KOPT-K1 (cell line): ENCODE measurements at regions not wholly inside any gene's neighbourhood (a gene's known extent, or its start where the extent isn't known, plus 50 kb on each side); places are given as distances from the start of the nearest gene placed in this dataset.
A peak's percentile ranks its signal among the peaks of the same experiment; 100 is the strongest.
"Not testable (repeated sequence)": the region's sequence is repeated elsewhere in the genome, so short reads cannot be mapped to it uniquely, and the experiment has no call there.

Experiments
- H3K27ac ChIP-seq: fragments of 200-600 bp; sonication (generic); 2 replicates; pipeline ENCODE4 v1.5.1; 2016; ENCODE audit warnings: antibody characterized with exemption, mild to moderate bottlenecking, low read depth, low read length; ENCODE audit not compliant: poor library complexity, severe bottlenecking
- H3K36me3 ChIP-seq: fragments of 200-600 bp; sonication (generic); 2 replicates; pipeline ENCODE4 v1.5.1; 2017; ENCODE audit warnings: antibody characterized with exemption, mild to moderate bottlenecking, low read length, moderate library complexity; ENCODE audit not compliant: insufficient read depth
- H3K9me3 ChIP-seq: fragments of 200-600 bp; sonication (generic); 2 replicates; pipeline ENCODE4 v1.5.1; 2017; ENCODE audit warnings: antibody characterized with exemption, low read length, mild to moderate bottlenecking; ENCODE audit not compliant: insufficient read depth, poor library complexity, severe bottlenecking

DNA sequence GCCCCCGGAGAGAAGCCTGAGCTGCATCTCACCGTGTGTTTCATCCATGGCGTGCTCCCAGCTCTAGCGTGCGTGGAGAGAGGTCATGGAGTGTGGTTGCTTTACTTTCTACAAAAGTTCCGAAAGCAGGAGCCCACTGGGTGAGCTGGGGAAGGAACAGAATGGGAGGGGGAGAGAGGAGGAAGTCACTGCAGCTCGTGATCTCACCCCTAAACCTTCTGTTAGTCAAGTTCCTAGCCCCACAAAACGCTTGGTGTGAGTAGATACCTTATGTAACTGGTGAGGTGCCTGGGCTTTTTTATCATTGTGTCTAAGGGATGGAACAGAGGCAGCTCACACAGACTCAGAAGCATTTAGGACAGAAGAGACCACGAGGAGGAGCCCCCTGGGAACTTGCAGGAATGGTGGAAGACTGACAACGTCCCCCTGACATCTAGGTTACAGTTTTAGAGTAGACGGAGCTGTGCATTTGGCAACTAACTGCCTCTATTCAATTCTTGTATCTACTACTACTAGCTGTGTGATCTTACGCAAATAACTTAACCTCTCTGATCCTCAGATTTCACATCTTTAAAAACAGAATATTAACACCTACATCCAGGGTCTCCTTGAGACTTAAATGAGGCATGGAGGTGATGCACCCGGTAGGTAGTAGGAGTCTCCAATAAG lies 123.3 kb downstream of the ARL4C start:
- H3K9me3 ChIP-seq: no peaks in the 10 kb centered on the region
- H3K36me3 ChIP-seq: no peaks in the 10 kb centered on the region
- peak overlapping the region; percentile 69 for H3K27ac ChIP-seq

DNA sequence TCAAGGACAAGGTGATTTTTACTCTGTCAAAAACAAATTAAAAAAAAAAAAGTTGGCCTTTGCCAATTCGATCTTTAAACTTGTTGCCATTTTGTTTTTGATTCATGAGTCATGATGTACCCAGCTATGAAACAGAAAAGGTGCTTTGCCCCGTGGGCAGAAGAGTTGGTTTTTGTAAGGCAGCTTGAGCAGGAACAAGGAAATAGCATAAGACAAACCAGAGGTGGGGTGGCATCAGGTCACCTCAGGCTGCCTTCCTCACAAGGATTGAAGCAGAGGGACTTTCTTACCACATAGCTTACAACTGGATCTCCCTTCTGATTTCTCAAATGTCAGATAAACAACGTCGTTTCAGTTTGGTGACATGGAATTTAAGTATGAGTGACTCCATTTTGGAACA lies 123.8 kb downstream of the ARL4C start:
- H3K9me3 ChIP-seq: no peaks in the 10 kb centered on the region
- H3K27ac ChIP-seq: peak overlapping the region; percentile 69
- no peaks in the 10 kb centered on the region for H3K36me3 ChIP-seq

DNA sequence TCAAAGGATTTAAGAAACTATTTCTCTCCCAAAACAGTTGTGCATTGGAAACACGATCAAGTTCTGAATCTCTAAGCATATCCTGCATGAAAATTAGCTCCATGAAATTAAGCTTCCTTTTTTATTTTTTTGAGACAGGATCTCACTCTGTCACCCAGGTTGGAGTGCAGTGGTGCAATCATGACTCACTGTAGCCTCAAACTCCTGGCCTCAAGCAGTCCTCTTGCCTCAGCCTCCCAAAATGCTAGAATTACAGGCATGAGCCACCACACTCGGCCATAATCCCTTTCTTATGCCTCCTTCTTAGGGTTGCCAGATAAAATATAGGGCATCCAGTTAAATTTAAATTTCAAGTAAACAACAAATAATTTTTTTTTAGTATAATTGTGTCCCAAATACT lies 124.4 kb downstream of the ARL4C start:
- no peaks in the 10 kb centered on the region for H3K9me3 ChIP-seq
- peak overlapping the region; percentile 69 for H3K27ac ChIP-seq
- H3K36me3 ChIP-seq: no peaks in the 10 kb centered on the region

DNA sequence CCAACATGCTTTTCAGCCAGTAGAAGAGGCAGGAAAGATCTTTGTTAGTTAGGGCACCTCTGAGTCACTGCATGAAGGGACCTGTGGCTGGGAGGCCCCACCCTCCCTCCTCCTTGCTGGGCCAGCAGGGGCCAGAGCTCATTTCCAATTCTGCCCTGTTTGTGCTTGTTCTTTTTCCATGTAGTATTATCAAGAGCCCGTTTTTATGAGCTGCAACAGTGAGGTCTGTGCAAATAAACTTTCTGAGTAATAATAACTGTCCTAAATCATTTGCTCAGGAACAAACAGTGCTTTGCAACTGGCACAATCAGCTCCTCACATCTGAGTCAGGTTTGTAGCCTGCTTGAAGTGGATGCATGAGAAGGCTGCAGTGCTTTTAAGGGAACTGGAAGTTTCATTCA lies 128.0 kb downstream of the ARL4C start:
- Histone ChIP-seq H3K27ac (peak overlapping the region; percentile 69), H3K36me3 (no peaks in the 10 kb centered on the region)

GRCh38 chr2:234366891-234367290 lies 130.0 kb downstream of the ARL4C start:
- H3K36me3 ChIP-seq: no peaks in the 10 kb centered on the region
- no peaks in the 10 kb centered on the region for H3K9me3 ChIP-seq
- peak overlapping the region; percentile 69 for H3K27ac ChIP-seq

More for the DNA sequence above, 128.0 kb downstream of the ARL4C start:
- H3K9me3 ChIP-seq: no peaks in the 10 kb centered on the region

DNA sequence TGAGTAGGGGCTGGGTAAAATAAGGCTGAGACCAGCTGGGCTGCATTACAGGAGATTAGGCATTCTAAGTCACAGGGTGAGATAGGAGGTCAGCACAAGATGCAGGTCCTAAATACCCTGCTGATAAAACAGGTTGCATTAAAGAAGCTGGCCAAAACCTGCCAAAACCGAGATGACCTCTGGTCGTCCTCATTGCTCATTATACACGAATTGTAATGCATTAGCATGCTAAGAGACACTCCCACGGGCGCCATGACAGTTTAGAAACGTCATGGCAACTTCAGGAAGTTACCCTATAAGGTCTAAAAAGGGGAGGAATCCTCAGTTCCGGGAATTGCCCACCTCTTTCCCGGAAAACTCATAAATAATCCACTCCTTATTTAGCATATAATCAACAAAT lies 132.2 kb downstream of the ARL4C start:
- H3K27ac ChIP-seq: no peak overlapping the region

GRCh38 chr2:234363647-234364294 lies 133.1 kb downstream of the ARL4C start:
- Histone ChIP-seq H3K36me3 (no peaks in the 10 kb centered on the region), H3K27ac (peak overlapping the region; percentile 8), H3K9me3 (peaks cover 10% of the 10 kb centered on the region)

More for the DNA sequence above, 132.2 kb downstream of the ARL4C start:
- H3K36me3 ChIP-seq: no peaks in the 10 kb centered on the region
- peaks cover 1% of the 10 kb centered on the region for H3K9me3 ChIP-seq

DNA sequence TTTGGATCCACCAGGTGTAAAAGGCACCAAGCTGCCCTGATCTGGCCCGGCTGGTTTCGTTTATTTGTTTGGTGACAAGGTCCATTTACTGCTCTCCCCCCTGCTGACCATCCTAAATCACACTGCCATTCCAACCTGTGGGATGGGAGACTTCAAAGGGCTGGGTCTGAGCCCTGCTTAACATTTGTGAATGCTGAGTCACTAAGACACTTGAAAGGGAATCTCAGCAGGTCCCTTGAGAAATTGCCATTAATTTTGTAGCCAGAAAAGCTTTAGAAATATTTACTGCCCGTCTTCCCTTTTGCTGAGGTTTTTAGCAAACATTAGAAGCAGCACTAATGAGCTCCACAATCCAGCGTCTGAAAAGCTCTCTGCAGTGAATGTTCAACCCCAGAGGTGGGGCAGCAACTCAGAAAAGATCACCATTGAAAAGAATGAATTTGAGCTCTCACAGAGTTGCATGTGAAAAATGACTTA lies 133.8 kb downstream of the ARL4C start:
- H3K9me3 ChIP-seq: peaks cover 15% of the 10 kb centered on the region
- H3K36me3 ChIP-seq: no peaks in the 10 kb centered on the region
- H3K27ac ChIP-seq: peak overlapping the region; percentile 8

- H3K9me3 ChIP-seq: peaks cover 15% of the 10 kb centered on the region
- H3K36me3 ChIP-seq, H3K27ac ChIP-seq: not testable (repeated sequence)
These were observed 136.4 kb downstream of the ARL4C start for GRCh38 chr2:234360313-234360975.

GRCh38 chr2:234357666-234358065 lies 139.2 kb downstream of the ARL4C start:
- Histone ChIP-seq H3K9me3 (peaks cover 26% of the 10 kb centered on the region), H3K36me3 (0 out of 2 replicates have a peak, but pooled peaks cover 3% of the 10 kb centered on the region), H3K27ac (peak overlapping the region; percentile 95)

GRCh38 chr2:234355808-234356365 lies 141.0 kb downstream of the ARL4C start:
- Histone ChIP-seq H3K36me3 (0 out of 2 replicates have a peak, but pooled peaks cover 3% of the 10 kb centered on the region), H3K27ac (peak overlapping the region; percentile 95), H3K9me3 (peaks cover 36% of the 10 kb centered on the region)

- Histone ChIP-seq H3K27ac (peak overlapping the region; percentile 95), H3K36me3 (0 out of 2 replicates have a peak, but pooled peaks cover 3% of the 10 kb centered on the region), H3K9me3 (peaks cover 36% of the 10 kb centered on the region)
These were observed 141.7 kb downstream of the ARL4C start for GRCh38 chr2:234355021-234355720.

DNA sequence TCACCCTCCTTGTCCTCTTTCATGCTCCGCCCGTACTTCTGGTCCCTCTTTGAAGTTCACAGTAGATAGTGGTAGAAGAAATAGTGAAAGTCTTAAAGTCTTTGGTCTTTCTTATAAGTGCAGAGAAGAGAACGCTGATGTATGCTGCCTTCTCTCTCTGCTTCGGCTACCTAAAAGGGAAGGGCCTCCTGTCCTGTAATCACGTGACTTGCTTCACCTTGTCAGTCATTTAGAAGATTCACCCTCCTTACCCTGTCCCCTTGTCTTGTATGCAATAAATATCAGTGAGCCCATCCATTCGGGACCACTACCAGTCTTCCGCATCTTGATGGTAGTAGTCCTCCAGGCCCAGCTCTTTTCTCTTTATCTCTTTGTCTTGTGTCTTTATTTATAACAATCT lies 144.6 kb downstream of the ARL4C start:
- Histone ChIP-seq H3K27ac (no peak overlapping the region), H3K36me3 (0 out of 2 replicates have a peak, but pooled peaks cover 3% of the 10 kb centered on the region), H3K9me3 (peaks cover 20% of the 10 kb centered on the region)

DNA sequence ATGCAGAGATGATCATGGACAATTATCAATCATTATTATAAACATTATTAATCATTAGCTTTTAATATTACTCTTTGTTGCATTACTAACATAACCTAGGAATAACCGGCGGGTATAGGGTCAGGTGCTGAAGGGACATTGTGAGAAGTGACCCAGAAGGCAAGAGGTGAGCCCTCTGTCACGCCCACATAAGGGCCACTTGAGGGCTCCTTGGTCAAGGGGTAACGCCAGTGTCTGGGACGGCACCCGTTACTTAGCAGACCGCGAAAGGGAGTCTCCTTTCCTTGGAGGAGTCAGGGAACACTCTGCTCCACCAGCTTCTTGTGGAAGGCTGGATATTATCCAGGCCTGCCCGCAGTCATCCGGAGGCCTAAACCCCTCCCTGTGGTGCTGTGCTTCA lies 145.0 kb downstream of the ARL4C start:
- not testable (repeated sequence) for H3K36me3 ChIP-seq, H3K27ac ChIP-seq
- peaks cover 20% of the 10 kb centered on the region for H3K9me3 ChIP-seq
